Mammary epithelial cell (primary cell): ENCODE measurements at regions not wholly inside any gene's neighbourhood (a gene's known extent, or its start where the extent isn't known, plus 50 kb on each side); places are given as distances from the start of the nearest gene placed in this dataset.
"Not testable (repeated sequence)": the region's sequence is repeated elsewhere in the genome, so short reads cannot be mapped to it uniquely, and the experiment has no call there.

ENCODE experiments used
- EZH2 ChIP-seq: IDR thresholded peaks from 2 replicates; pipeline ENCODE4 v1.6.1; 2012; ENCODE audit warnings: low read length, inconsistent platforms, borderline replicate concordance
- TF ChIP-seq, protein P1 (sequence below), 2 donors: IDR thresholded peaks in 1 of 2; conservative IDR thresholded peaks in 1 of 2; 2 replicates each; pipeline ENCODE4 v1.5.1; 2011 to 2012; ENCODE audit warnings: inconsistent platforms in 2 of 2, low read length in 2 of 2, mild to moderate bottlenecking in 2 of 2, control low read depth in 1 of 2, low read depth in 1 of 2; ENCODE audit not compliant: insufficient read depth in 1 of 2; ENCODE audit errors: extremely low read depth in 1 of 2

DNA sequence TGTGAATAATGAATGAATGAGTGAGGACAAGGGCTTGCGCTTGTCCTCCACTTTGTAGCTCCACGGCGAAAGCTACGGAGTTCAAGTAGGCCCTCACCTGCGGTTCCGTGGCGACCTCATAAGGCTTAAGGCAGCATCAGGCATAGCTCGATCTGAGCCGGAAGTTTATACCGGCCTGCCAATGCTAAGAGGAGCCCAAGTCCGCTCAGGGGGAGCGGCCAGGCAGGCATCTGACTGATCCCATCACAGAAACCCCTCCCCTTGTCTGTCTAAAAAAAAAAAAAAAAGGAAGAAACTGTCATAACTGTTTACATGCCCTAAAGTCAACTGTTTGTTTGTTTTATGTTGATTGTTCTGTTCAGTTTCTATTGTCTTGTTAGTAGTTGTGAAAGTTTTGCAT is 124.4 kb upstream of the KRTAP5-11 start:
- TF ChIP-seq, protein P1, sequence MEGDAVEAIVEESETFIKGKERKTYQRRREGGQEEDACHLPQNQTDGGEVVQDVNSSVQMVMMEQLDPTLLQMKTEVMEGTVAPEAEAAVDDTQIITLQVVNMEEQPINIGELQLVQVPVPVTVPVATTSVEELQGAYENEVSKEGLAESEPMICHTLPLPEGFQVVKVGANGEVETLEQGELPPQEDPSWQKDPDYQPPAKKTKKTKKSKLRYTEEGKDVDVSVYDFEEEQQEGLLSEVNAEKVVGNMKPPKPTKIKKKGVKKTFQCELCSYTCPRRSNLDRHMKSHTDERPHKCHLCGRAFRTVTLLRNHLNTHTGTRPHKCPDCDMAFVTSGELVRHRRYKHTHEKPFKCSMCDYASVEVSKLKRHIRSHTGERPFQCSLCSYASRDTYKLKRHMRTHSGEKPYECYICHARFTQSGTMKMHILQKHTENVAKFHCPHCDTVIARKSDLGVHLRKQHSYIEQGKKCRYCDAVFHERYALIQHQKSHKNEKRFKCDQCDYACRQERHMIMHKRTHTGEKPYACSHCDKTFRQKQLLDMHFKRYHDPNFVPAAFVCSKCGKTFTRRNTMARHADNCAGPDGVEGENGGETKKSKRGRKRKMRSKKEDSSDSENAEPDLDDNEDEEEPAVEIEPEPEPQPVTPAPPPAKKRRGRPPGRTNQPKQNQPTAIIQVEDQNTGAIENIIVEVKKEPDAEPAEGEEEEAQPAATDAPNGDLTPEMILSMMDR (conservative IDR thresholded peaks at IDR 0.05 in 1 of 2, IDR thresholded peaks at IDR 0.05 in 1 of 2; ENCODE audit: extremely low read depth in 1 of 2, insufficient read depth in 1 of 2, low read depth in 1 of 2, low read length in 2 of 2) = not testable (repeated sequence)
- TF ChIP-seq EZH2 = not testable (repeated sequence)
